Colonic mucosa (tissue), 4 donors: ENCODE measurements at regions not wholly inside any gene's neighbourhood (a gene's known extent, or its start where the extent isn't known, plus 50 kb on each side); places are given as distances from the start of the nearest gene placed in this dataset.
A peak's percentile ranks its signal among the peaks of the same experiment; 100 is the strongest.
"Not testable (repeated sequence)": the region's sequence is repeated elsewhere in the genome, so short reads cannot be mapped to it uniquely, and the experiment has no call there.

ENCODE experiments used
- DNase-seq: peaks from one replicate; pipeline ENCODE4 v3.0.0-alpha.2; 2020
- H3K27ac ChIP-seq: fragments of 200-600 bp; one replicate; pipeline ENCODE4 v1.8.0; 2021
- H3K27me3 ChIP-seq: fragments of 200-600 bp; one replicate; pipeline ENCODE4 v1.8.0; 2021
- H3K36me3 ChIP-seq: fragments of 200-600 bp; one replicate; pipeline ENCODE4 v1.8.0; 2021
- H3K4me1 ChIP-seq: fragments of 200-600 bp; one replicate; pipeline ENCODE4 v1.8.0; 2021; ENCODE audit warnings: mild to moderate bottlenecking
- H3K4me3 ChIP-seq: fragments of 200-600 bp; one replicate; pipeline ENCODE4 v1.8.0; 2021
- H3K9ac ChIP-seq, 2 donors: one replicate each; pipeline ENCODE4 v1.7.0; 2013; ENCODE audit warnings: control low read depth in 2 of 2, low read depth in 2 of 2, low read length in 2 of 2
- H3K9me3 ChIP-seq: fragments of 200-600 bp; one replicate; pipeline ENCODE4 v1.8.0; 2021
- intact Hi-C: fragments of 100-400 bp; cut with DNase I; formaldehyde crosslinking; loops from one replicate; pipeline ENCODE4 v1.14.1; 2022
- donor health status: healthy.
- donor health status: DM: no; HTN: no; CAD: no.
- donor health status: DM: no; HTN: no; CAD: no.

DNA sequence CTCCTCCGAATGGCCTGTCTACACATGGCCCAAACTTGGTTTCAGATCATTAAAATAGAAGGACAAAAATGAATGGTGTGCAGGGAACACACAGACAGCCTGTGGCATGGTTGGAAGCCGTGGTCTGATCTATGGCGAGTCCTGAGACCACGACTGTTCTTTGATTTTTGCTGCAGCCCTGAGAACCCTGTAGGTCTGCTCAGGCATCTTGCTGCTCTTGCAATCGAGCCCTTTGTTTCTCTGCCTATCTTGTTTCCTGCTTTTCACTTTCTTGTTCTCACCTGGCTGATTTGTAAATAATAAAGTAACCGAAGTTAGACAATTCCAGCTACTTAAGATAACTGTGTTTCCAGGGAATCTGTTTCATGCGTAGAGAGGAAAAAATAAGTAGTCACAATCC is 54.1 kb upstream of the NBPF9 start:
- H3K4me3 ChIP-seq, H3K27ac ChIP-seq, H3K27me3 ChIP-seq, H3K4me1 ChIP-seq, H3K9ac ChIP-seq, DNase-seq, H3K9me3 ChIP-seq, H3K36me3 ChIP-seq, intact Hi-C loops: not testable (repeated sequence)

DNA sequence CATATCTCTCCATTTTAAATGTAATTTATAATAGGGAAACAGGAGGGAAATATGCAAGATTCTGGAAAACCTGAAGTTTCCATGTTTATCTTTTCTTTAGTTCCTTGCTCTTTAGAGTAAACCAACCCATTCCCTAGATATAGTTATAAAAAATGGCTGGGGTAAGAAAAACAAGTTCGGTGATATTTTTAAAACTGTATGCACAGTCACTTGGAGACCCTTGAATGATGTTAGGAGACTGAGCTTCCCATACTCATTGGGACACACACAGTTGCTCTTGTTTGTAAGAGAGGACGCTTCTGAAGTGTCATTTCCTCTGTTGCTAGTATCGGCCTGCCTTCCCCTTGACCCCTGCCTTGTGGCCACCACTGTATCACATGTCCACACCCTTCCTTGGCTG is 55.0 kb upstream of the NBPF9 start:
- DNase-seq, H3K36me3 ChIP-seq, H3K4me3 ChIP-seq, H3K9me3 ChIP-seq, H3K4me1 ChIP-seq, H3K9ac ChIP-seq, intact Hi-C loops, H3K27me3 ChIP-seq, H3K27ac ChIP-seq: not testable (repeated sequence)

DNA sequence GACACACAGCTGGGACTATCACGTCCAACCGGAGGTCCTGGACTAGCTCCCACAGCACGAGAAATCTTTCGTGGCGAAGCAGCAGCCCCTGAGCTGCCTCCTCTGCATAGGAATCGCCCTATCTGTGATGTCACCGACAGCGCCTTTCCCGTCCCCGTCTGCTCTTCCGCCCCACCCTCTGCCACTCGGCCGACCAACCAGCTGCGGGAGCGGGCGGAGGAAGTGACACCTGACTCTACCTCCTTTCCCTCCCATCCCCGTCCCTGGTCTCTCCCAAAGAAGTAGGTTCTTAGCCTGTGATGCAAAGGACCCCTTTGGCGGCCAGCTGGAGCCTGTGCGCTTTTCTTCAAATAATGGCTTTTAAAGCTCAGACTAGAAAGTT is 59.7 kb upstream of the NBPF9 start:
- H3K27me3 ChIP-seq, DNase-seq, H3K36me3 ChIP-seq, intact Hi-C loops, H3K9me3 ChIP-seq, H3K4me1 ChIP-seq, H3K9ac ChIP-seq, H3K27ac ChIP-seq, H3K4me3 ChIP-seq: not testable (repeated sequence)

DNA sequence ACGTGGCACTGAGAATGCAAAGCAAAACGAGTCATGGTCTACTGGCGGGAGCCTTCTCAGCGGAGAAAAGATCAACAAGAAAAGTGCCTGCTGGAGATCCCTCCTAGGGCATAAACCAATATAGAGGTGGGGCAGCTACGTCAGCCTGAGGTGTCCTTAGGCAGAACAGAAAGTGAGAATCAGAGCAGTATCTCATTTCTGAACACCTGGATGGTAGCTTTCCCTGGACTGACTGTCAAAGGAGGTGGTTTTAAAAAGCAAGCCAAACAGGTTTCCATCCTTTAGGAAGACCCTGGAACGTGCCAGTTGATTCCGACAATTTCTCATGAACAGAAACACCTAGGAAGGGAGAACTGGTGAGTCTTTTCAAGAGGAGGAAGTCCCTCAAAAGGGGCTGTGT is 71.4 kb upstream of the NBPF9 start:
- H3K9ac ChIP-seq, H3K4me1 ChIP-seq, H3K27ac ChIP-seq, H3K9me3 ChIP-seq, H3K36me3 ChIP-seq, intact Hi-C loops, H3K27me3 ChIP-seq, H3K4me3 ChIP-seq: not testable (repeated sequence)
- DNase-seq = peak; percentile 50

DNA sequence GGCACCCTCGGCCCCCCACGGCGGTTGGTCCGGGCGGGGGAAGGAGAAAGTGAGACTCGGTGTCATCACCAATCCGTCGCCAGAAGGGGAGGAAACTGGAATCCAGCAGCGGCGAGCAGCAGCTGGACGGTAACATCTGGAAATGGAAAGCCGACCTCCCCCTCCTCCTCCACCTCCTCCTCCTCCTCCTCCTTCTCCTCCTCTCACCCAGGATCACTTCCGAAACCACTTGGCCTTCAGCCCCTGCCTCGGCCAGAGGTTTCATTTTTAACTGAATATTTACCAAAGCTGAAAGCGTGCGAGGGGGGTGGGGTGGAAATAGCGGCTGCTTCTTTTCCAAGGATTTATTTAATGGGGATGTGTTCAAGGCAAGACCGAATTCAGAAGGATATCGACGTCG is 72.5 kb upstream of the NBPF9 start:
- H3K27ac ChIP-seq, H3K9ac ChIP-seq, intact Hi-C loops, H3K4me1 ChIP-seq, H3K27me3 ChIP-seq, H3K9me3 ChIP-seq, H3K36me3 ChIP-seq: not testable (repeated sequence)
- peak overlapping the region; percentile 23 for H3K4me3 ChIP-seq
- peak; percentile 39 for DNase-seq

DNA sequence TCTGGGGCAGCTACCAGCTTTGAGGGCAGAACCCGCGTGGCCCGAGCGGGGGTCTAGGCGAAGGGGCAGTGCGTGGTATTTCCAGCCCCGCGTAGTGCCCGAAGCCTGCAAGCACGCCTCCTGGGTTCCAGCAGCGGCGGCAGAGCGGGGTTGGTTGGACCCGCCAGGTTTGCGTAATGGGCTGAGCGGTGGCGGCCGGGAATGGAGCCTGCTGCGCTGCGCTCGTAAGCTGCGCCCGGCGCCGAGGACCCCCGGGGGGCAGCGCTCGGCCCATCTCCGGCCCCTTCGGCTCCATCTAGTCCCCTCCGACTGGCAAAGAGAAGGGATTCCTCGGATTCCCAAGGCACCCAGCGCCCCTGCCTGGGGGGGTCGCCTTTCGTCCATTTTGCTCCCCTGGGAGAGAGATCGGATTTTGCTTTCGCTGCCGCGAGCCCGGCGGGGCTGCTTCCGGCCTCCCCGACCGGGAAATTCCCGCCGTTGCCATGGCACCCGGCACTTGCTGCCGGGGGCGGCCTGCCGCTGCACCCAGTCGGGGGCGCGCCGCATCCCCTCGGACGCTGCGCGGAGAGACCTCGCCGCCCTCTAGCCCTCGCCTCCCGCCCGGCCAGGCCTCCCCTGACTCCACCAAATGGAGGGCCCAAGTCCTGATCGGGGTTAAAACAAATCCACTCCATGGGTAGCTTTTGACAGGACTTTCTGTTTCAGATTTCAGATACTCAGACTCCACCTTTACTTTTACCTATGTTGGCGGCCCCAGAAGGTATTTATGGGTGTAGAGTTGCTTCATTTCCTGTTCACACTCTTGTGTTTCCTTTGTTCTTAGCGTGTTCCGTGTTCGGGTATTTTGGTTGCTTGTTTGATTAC is 73.3 kb upstream of the NBPF9 start:
- Histone ChIP-seq H3K27ac (peak overlapping the region; percentile 74), H3K4me3 (peak overlapping the region; percentile 44), H3K9ac (peak overlapping the region; percentile 26 to 50)
- H3K36me3 ChIP-seq, H3K9me3 ChIP-seq, intact Hi-C loops, H3K4me1 ChIP-seq, H3K27me3 ChIP-seq: not testable (repeated sequence)
- DNase-seq = peak; percentile 53

DNA sequence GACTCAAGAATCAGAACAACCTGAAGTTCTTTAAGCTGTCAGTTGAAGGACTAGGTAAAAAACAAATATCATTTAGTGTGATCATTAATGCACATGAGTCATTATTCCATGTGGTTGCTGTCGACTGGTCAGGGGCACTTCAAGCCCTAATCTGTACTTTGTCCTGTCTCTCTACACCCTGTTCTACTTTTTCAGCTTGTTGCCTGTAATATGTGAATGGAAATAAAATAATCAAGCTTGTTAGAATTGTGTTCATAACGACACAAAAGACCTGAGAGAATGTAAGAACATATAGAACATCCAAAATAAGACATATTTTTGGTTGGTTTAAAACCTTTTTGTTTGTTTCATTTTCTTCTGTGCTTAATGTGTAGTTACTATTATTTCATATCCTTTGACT is 87.4 kb upstream of the NBPF9 start:
- DNase-seq, H3K9ac ChIP-seq, H3K36me3 ChIP-seq, H3K9me3 ChIP-seq, H3K27me3 ChIP-seq, H3K4me1 ChIP-seq, H3K27ac ChIP-seq, intact Hi-C loops, H3K4me3 ChIP-seq: not testable (repeated sequence)

DNA sequence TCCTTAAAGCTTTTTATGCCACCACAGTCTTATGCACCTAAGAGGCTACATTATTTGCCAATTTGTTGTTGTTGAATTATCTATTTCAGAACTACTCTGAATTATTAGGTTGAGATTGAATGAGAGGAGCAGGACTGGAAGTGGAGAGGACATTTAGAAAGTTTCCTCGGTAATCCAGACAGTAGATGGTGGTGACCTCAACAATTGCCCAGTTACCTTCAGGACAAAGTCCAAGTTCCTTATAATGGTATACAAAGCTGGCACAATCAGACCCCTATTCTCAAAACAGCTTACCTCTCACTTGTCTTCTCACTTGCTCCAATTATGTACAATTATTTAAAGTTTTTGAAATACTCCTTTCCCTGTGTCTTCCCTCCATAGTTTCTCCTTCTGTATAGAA is 93.3 kb upstream of the NBPF9 start:
- H3K9me3 ChIP-seq, H3K4me1 ChIP-seq, H3K9ac ChIP-seq, DNase-seq, H3K4me3 ChIP-seq, H3K36me3 ChIP-seq, H3K27me3 ChIP-seq, H3K27ac ChIP-seq, intact Hi-C loops: not testable (repeated sequence)

DNA sequence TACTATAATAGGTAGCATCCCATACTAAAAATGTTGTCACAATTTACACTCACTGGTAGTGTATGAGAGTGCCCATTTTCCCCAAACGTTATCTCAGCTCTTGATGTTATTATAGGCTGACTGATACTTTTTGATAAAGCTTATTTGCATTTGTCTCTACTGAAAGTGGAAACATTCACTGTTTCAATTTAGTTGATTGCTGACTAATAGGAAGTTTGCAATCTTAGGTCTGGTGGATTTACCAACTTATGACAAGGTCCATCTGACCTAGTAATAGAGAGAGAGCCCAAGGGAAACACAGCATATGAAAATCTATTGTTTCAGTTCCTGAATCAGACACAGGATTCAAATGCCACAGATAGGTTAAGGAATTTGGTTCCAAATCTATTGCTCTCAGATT is 97.2 kb upstream of the NBPF9 start:
- intact Hi-C loops, H3K36me3 ChIP-seq, DNase-seq, H3K4me1 ChIP-seq, H3K4me3 ChIP-seq, H3K27ac ChIP-seq, H3K9ac ChIP-seq, H3K9me3 ChIP-seq, H3K27me3 ChIP-seq: not testable (repeated sequence)

DNA sequence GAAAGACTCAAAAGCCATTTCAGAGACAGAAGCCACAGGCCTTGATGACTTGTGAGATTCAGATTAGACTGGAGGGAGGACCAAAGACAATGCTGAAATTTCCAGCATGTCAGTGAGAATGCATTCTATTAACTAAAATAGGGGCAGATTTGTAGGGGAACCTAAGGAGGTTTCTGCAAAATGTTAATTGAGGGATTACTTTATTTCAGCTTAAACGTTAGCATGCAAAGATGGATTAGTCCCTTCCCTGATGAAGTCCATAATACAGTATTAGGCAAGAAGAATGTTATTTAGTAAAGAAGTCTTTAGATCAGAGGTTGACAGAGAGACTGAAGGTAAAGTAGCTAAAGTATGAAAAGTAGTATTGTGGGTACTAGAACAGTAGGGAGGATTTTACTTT is 98.9 kb upstream of the NBPF9 start:
- H3K9ac ChIP-seq, H3K27ac ChIP-seq, DNase-seq, H3K4me3 ChIP-seq, H3K27me3 ChIP-seq, intact Hi-C loops, H3K4me1 ChIP-seq, H3K36me3 ChIP-seq, H3K9me3 ChIP-seq: not testable (repeated sequence)

DNA sequence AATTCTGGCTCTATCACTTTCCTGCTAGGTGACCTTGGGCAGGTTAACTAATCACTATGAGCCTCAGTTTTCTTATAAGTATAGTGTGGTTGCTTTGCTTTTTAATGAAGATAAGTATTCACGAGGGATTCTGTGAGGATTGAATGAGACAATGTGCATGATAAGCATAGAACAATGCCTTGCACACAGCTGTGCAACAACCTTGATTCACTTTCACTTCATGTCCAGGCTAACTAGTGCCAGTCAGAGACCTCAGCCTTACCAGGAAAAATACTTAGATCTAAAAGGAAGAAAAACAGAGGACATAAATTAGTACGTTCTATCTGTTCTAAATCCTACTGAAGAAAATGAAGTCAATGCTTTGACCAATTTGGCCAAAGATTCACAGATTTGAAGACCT is 101.0 kb upstream of the NBPF9 start:
- H3K4me3 ChIP-seq, H3K4me1 ChIP-seq, H3K9me3 ChIP-seq, H3K36me3 ChIP-seq, H3K27ac ChIP-seq, H3K9ac ChIP-seq, DNase-seq, H3K27me3 ChIP-seq, intact Hi-C loops: not testable (repeated sequence)

DNA sequence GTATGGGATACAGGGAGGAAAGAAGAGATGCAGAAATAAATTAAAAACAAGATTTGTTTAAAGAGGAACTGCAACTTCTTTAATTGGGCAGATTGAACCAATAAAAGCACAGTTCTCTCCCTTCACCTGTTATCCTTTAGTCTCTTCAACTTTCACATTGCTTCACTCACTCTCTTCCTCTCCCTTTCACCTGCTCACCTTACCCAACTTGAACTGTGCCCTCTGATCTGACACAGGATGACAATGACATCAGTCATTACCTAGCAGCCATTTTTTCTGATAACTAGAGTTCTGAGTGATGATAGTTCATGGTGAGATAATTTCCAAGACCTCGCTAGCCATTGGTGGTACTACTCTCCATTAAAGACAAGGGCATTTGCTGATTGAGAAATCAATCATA is 105.5 kb upstream of the NBPF9 start:
- H3K9me3 ChIP-seq, H3K27me3 ChIP-seq, H3K36me3 ChIP-seq, H3K4me1 ChIP-seq, DNase-seq, H3K27ac ChIP-seq, H3K4me3 ChIP-seq, H3K9ac ChIP-seq, intact Hi-C loops: not testable (repeated sequence)

DNA sequence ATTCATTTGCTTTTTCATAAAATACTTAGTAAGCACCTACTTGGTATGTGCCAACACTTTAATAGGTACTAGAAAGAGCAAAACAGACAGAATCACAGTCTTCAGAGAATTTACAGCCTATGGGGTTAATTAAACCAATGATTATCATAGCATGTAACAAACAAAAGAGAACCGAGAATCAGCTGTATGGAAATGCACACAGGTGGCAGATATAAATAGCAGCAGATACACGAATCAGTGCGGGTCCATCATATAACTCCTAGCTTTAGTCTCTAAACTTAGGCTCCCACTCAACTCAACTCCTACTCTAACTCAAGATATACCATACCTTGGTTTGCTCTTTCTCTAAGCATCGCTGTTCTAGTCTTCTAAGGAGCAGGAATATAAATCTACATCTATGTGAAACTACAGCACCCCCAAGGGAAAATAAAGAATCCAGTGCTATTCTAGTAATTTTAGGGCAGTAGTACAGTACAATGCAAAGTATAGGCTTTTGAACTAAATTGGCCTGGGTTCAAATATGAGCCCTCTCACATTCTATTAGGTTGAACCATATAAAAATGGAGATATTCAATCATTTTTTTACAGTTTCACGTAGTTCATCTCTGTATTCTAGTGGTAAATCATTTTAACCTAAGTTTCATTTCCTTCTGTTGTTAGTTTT is 108.5 kb upstream of the NBPF9 start:
- H3K4me3 ChIP-seq, H3K36me3 ChIP-seq, H3K27me3 ChIP-seq, H3K9me3 ChIP-seq, H3K27ac ChIP-seq, H3K9ac ChIP-seq, DNase-seq, H3K4me1 ChIP-seq, intact Hi-C loops: not testable (repeated sequence)

DNA sequence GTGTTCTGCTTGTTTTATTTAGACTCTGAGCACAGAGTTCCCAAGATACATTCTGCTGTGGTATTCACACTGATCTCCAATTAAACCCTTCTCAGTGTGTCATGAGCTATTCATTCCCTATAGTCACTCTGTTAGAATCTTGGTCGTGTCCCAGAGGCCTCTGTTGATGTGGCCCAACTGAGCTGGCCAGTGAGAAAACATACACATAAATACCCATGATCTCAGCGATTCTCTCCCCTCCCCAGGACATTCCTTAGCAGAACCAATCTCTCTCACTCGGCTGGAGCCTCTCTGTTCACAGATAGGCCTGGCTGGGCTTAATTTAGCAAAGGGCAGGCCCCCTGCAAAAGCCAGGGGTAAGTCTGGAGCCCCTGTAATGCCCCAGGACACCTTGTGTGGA is 109.6 kb upstream of the NBPF9 start:
- H3K27me3 ChIP-seq, H3K9me3 ChIP-seq, H3K36me3 ChIP-seq, H3K9ac ChIP-seq, H3K27ac ChIP-seq, DNase-seq, H3K4me1 ChIP-seq, intact Hi-C loops, H3K4me3 ChIP-seq: not testable (repeated sequence)
